Ovary (tissue), 3 donors: ENCODE measurements at regions not wholly inside any gene's neighbourhood (a gene's known extent, or its start where the extent isn't known, plus 50 kb on each side); places are given as distances from the start of the nearest gene placed in this dataset.

Experiments
- EP300 ChIP-seq: sonication (generic); formaldehyde crosslinking; IDR thresholded peaks from one replicate; pipeline ENCODE4 v1.6.1; 2017; ENCODE audit warnings: antibody characterized with exemption
- POLR2A ChIP-seq: fragments of 450-650 bp; IDR thresholded peaks from one replicate; pipeline ENCODE4 v1.6.1; 2017; ENCODE audit warnings: antibody characterized with exemption, mild to moderate bottlenecking, moderate library complexity
- TF ChIP-seq, protein P1 (sequence below), 3 donors: fragments of 450-650 bp in 2 of 3; fragments of 200-600 bp in 1 of 3; IDR thresholded peaks; one replicate each; pipeline versions ENCODE4 v1.5.1 to v1.8.0; 2016 to 2022; ENCODE audit warnings: antibody characterized with exemption in 3 of 3, mild to moderate bottlenecking in 1 of 3
- donor health status: DM: no; HTN: no; CAD: no.

DNA sequence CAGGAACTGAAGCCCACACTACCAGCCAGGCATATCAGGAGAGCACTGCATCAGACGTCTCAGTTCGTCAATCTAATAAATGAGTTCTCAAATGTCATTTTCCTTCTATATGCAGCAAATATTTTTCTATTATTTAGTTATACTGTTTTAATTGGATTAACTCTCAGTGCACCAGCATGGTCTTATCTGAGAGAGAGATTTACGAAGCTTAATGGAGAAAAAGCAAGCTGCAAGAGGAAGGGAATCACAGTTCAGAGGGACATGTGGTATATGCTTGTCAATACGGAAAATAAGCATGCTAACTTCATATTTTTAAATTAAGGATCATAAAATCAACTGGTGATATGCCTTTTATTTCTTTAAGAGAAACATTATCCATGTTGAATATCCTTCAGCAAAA lies 213.1 kb upstream of the NECTIN3 start:
- TF ChIP-seq, protein P1, sequence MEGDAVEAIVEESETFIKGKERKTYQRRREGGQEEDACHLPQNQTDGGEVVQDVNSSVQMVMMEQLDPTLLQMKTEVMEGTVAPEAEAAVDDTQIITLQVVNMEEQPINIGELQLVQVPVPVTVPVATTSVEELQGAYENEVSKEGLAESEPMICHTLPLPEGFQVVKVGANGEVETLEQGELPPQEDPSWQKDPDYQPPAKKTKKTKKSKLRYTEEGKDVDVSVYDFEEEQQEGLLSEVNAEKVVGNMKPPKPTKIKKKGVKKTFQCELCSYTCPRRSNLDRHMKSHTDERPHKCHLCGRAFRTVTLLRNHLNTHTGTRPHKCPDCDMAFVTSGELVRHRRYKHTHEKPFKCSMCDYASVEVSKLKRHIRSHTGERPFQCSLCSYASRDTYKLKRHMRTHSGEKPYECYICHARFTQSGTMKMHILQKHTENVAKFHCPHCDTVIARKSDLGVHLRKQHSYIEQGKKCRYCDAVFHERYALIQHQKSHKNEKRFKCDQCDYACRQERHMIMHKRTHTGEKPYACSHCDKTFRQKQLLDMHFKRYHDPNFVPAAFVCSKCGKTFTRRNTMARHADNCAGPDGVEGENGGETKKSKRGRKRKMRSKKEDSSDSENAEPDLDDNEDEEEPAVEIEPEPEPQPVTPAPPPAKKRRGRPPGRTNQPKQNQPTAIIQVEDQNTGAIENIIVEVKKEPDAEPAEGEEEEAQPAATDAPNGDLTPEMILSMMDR (IDR thresholded peaks at IDR 0.05), result no peak
- TF ChIP-seq POLR2A (no peak), EP300 (no peak)
